Adrenal gland (tissue), 9 donors: ENCODE measurements at regions not wholly inside any gene's neighbourhood (a gene's known extent, or its start where the extent isn't known, plus 50 kb on each side); places are given as distances from the start of the nearest gene placed in this dataset.

Experiments used
- DNase-seq, 7 donors: peaks; one replicate each; pipeline ENCODE4 v3.0.0-alpha.2; 2019 to 2020
- H3K27ac ChIP-seq, 5 donors: fragments of 200-600 bp; sonication (generic) in 4 of 5; 1 replicate in 3 of 5; 2 replicates in 2 of 5; pipeline versions ENCODE4 v1.5.1 to v1.8.0; 2016 to 2020; ENCODE audit warnings: mild to moderate bottlenecking in 1 of 5
- H3K27me3 ChIP-seq: fragments of 200-600 bp; 2 replicates; pipeline ENCODE4 v1.8.0; 2021
- H3K36me3 ChIP-seq, 2 donors: fragments of 200-600 bp; replicated peaks in 1 of 2; 1 replicate in 1 of 2; 2 replicates in 1 of 2; pipeline versions ENCODE4 v1.5.1 to v1.8.0; 2018 to 2022
- H3K4me1 ChIP-seq, 2 donors: fragments of 200-600 bp; replicated peaks in 1 of 2; 1 replicate in 1 of 2; 2 replicates in 1 of 2; pipeline versions ENCODE4 v1.5.1 to v1.8.0; 2018 to 2021
- H3K4me3 ChIP-seq, 4 donors: fragments of 200-600 bp; sonication (generic) in 3 of 4; one replicate each; pipeline ENCODE4 v1.5.1; 2016 to 2018
- H3K9me3 ChIP-seq, 3 donors: fragments of 200-600 bp; sonication (generic) in 1 of 3; replicated peaks in 1 of 3; 1 replicate in 2 of 3; 2 replicates in 1 of 3; pipeline versions ENCODE4 v1.5.1 to v1.8.0; 2016 to 2021
- POLR2A ChIP-seq, 2 donors: fragments of 450-650 bp; IDR thresholded peaks; one replicate each; pipeline ENCODE4 v1.6.1; 2017; ENCODE audit warnings: antibody characterized with exemption in 2 of 2, mild to moderate bottlenecking in 2 of 2, moderate library complexity in 1 of 2
- WGBS, 4 donors: extraction: QIAGEN DNeasy Blood & Tissue Kit in 2 of 4; methylation state at CpG; one replicate each; pipeline versions ENCODE4 v1.1.5 to v1.1.7; 2013 to 2017; 5-methylcytosine and 5-hydroxymethylcytosine counted together
- intact Hi-C, 2 donors: fragments of 100-400 bp; cut with DNase I; formaldehyde crosslinking; loops; one replicate each; pipeline versions ENCODE4 v1.14.1 to v1.15.0; 2022 to 2023
- TF ChIP-seq, protein P1 (sequence below), 6 experiments: fragments of 450-650 bp in 4 of 6; fragments of 200-600 bp in 2 of 6; sonication (generic) in 1 of 6; IDR thresholded peaks; 1 replicate in 5 of 6; 2 replicates in 1 of 6; pipeline versions ENCODE4 v1.5.1 to v1.8.0; 2016 to 2021; ENCODE audit warnings: antibody characterized with exemption in 6 of 6, mild to moderate bottlenecking in 2 of 6, moderate library complexity in 1 of 6
- donor health status: healthy with polysubstance abuse.
- donor health status: Bipolar disorder and iron deficiency.
- donor health status: DM: yes; HTN: yes; CAD: no.
- donor health status: DM: no; HTN: no; CAD: no.
- donor health status: DM: no; HTN: no; CAD: no.

- TF ChIP-seq POLR2A (IDR thresholded peaks at IDR 0.05) = no peak
- Histone ChIP-seq H3K4me1 (no peaks in the 10 kb centered on the region), H3K27me3 (no peaks in the 10 kb centered on the region), H3K36me3 (no peaks in the 10 kb centered on the region), H3K4me3 (no peak overlapping the region), H3K9me3 (no peaks in the 10 kb centered on the region), H3K27ac (no peak overlapping the region)
- intact Hi-C loops = no loop called here
- 95 to 100% (median 97%) methylated on average over 2 of the region's 2 CpGs for WGBS, 4 donors
- DNase-seq = no peak
These were observed 137.4 kb downstream of the ZNF664 start for GRCh38 chr12:124110372-124110883.

- H3K4me1 ChIP-seq = no peaks in the 10 kb centered on the region
- DNase-seq = no peak
- 71 to 78% (median 73%) methylated on average over 5 of the region's 5 CpGs for WGBS, 4 donors
These were observed 138.0 kb downstream of the ZNF664 start for GRCh38 chr12:124111006-124111405.

GRCh38 chr12:124114316-124114715, 141.3 kb downstream of the ZNF664 start:
- no peak overlapping the region for H3K4me3 ChIP-seq
- H3K4me1 ChIP-seq = no peaks in the 10 kb centered on the region
- H3K27me3 ChIP-seq = no peaks in the 10 kb centered on the region
- WGBS, 4 donors = 74 to 90% (median 81%) methylated on average over 2 of the region's 2 CpGs
- no peaks in the 10 kb centered on the region for H3K36me3 ChIP-seq
- intact Hi-C loops = no loop called here
- no peak for TF ChIP-seq POLR2A (IDR thresholded peaks at IDR 0.05)
- TF ChIP-seq, protein P1, sequence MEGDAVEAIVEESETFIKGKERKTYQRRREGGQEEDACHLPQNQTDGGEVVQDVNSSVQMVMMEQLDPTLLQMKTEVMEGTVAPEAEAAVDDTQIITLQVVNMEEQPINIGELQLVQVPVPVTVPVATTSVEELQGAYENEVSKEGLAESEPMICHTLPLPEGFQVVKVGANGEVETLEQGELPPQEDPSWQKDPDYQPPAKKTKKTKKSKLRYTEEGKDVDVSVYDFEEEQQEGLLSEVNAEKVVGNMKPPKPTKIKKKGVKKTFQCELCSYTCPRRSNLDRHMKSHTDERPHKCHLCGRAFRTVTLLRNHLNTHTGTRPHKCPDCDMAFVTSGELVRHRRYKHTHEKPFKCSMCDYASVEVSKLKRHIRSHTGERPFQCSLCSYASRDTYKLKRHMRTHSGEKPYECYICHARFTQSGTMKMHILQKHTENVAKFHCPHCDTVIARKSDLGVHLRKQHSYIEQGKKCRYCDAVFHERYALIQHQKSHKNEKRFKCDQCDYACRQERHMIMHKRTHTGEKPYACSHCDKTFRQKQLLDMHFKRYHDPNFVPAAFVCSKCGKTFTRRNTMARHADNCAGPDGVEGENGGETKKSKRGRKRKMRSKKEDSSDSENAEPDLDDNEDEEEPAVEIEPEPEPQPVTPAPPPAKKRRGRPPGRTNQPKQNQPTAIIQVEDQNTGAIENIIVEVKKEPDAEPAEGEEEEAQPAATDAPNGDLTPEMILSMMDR (IDR thresholded peaks at IDR 0.05) = no peak
- H3K9me3 ChIP-seq = no peaks in the 10 kb centered on the region
- no peak for DNase-seq
- no peak overlapping the region for H3K27ac ChIP-seq

More at GRCh38 chr12:124111006-124111405, 138.0 kb downstream of the ZNF664 start:
- TF ChIP-seq, protein P1 (IDR thresholded peaks at IDR 0.05) = no peak
- no peak for TF ChIP-seq POLR2A (IDR thresholded peaks at IDR 0.05)
- H3K27me3 ChIP-seq = no peaks in the 10 kb centered on the region
- no peaks in the 10 kb centered on the region for H3K9me3 ChIP-seq
- H3K4me3 ChIP-seq = no peak overlapping the region
- intact Hi-C loops = no loop called here
- no peaks in the 10 kb centered on the region for H3K36me3 ChIP-seq
- no peak overlapping the region for H3K27ac ChIP-seq

GRCh38 chr12:124115496-124115895, 142.5 kb downstream of the ZNF664 start:
- Histone ChIP-seq H3K27me3 (no peaks in the 10 kb centered on the region), H3K4me3 (no peak overlapping the region), H3K27ac (no peak overlapping the region), H3K4me1 (no peaks in the 10 kb centered on the region), H3K9me3 (no peaks in the 10 kb centered on the region), H3K36me3 (no peaks in the 10 kb centered on the region)
- WGBS, 4 donors = 92 to 95% (median 93%) methylated on average over 11 of the region's 11 CpGs
- DNase-seq = no peak
- TF ChIP-seq POLR2A (IDR thresholded peaks at IDR 0.05) = no peak
- TF ChIP-seq, protein P1 (IDR thresholded peaks at IDR 0.05) = no peak
- intact Hi-C loops = no loop called here

- no peaks in the 10 kb centered on the region for H3K9me3 ChIP-seq
- TF ChIP-seq, protein P1 (IDR thresholded peaks at IDR 0.05) = no peak
- no peak for TF ChIP-seq POLR2A (IDR thresholded peaks at IDR 0.05)
- no peak overlapping the region for H3K27ac ChIP-seq
- WGBS, 4 donors = 81 to 88% (median 87%) methylated on average over 16 of the region's 16 CpGs
- DNase-seq = no peak
- no peaks in the 10 kb centered on the region for H3K36me3 ChIP-seq
- intact Hi-C loops = no loop called here
- no peaks in the 10 kb centered on the region for H3K4me1 ChIP-seq
- no peaks in the 10 kb centered on the region for H3K27me3 ChIP-seq
- H3K4me3 ChIP-seq = no peak overlapping the region
These were observed 143.1 kb downstream of the ZNF664 start for GRCh38 chr12:124115976-124116690.
